Psoas muscle (tissue), 7 donors: ENCODE measurements at regions not wholly inside any gene's neighbourhood (a gene's known extent, or its start where the extent isn't known, plus 50 kb on each side); places are given as distances from the start of the nearest gene placed in this dataset.

Source experiments
- ATAC-seq, 4 donors: fragments of 200-7000 bp; cut with Tn5 transposase; one replicate each; pipeline ENCODE4 v1.9.1; 2020; ENCODE audit warnings: moderate library complexity in 3 of 4, mild to moderate bottlenecking in 2 of 4
- DNase-seq, 2 donors: peaks; one replicate each; pipeline ENCODE4 v3.0.0-alpha.2; 2020
- H3K27ac ChIP-seq: fragments of 200-600 bp; one replicate; pipeline ENCODE4 v1.8.0; 2022
- H3K27me3 ChIP-seq, 3 donors: fragments of 200-600 bp in 1 of 3; one replicate each; pipeline versions ENCODE4 v1.6.1 to v1.8.0; 2013 to 2022; ENCODE audit warnings: low read length in 2 of 3, mild to moderate bottlenecking in 2 of 3, moderate library complexity in 1 of 3; ENCODE audit not compliant: insufficient read depth in 3 of 3
- H3K36me3 ChIP-seq, 2 donors: fragments of 200-600 bp in 1 of 2; one replicate each; pipeline versions ENCODE4 v1.6.1 to v1.8.0; 2013 to 2022; ENCODE audit warnings: low read depth in 1 of 2, mild to moderate bottlenecking in 1 of 2, moderate library complexity in 1 of 2; ENCODE audit not compliant: insufficient read depth in 1 of 2
- H3K4me1 ChIP-seq: fragments of 200-600 bp; one replicate; pipeline ENCODE4 v1.8.0; 2022
- H3K4me3 ChIP-seq: fragments of 200-600 bp; one replicate; pipeline ENCODE4 v1.8.0; 2022; ENCODE audit warnings: mild to moderate bottlenecking
- H3K9me3 ChIP-seq: fragments of 200-600 bp; one replicate; pipeline ENCODE4 v1.8.0; 2022
- CTCF ChIP-seq: fragments of 200-600 bp; IDR thresholded peaks from one replicate; pipeline ENCODE4 v1.8.0; 2022; ENCODE audit warnings: antibody characterized with exemption
- WGBS, 3 donors: extraction: QIAGEN DNeasy Blood & Tissue Kit; methylation state at CpG; one replicate each; pipeline versions ENCODE4 v1.1.6 to v1.1.7; 2013; 5-methylcytosine and 5-hydroxymethylcytosine counted together
- intact Hi-C, 2 donors: fragments of 100-400 bp; cut with DNase I; formaldehyde crosslinking; loops; one replicate each; pipeline versions ENCODE4 v1.11.0 to v1.14.2; 2022
- donor health status: healthy with polysubstance abuse.
- donor health status: DM: no; HTN: no; CAD: no; lungs with moderate emphysema.
- donor health status: Bipolar disorder and iron deficiency.
- donor health status: healthy.
- donor health status: DM: yes; HTN: yes; CAD: no.
- donor health status: DM: no; HTN: no; CAD: no.
- donor health status: DM: yes; HTN: yes; CAD: no.

GRCh38 chr12:28099871-28100270 lies 90.4 kb upstream of the CCDC91 start:
- no peak for TF ChIP-seq CTCF
- no peak overlapping the region for H3K27ac ChIP-seq
- ATAC-seq (no peak), DNase-seq (no peak)
- intact Hi-C loops, result no loop called here
- WGBS, 3 donors, result 57 to 70% (median 67%) methylated on average over 2 of the region's 2 CpGs
- H3K9me3 ChIP-seq, result no peaks in the 10 kb centered on the region
- H3K4me1 ChIP-seq, result no peaks in the 10 kb centered on the region
- no peaks in the 10 kb centered on the region for H3K27me3 ChIP-seq
- H3K4me3 ChIP-seq, result no peak overlapping the region
- no peaks in the 10 kb centered on the region for H3K36me3 ChIP-seq

GRCh38 chr12:28100717-28101116 lies 89.5 kb upstream of the CCDC91 start:
- H3K36me3 ChIP-seq, result no peaks in the 10 kb centered on the region
- no peaks in the 10 kb centered on the region for H3K4me1 ChIP-seq
- no peak for TF ChIP-seq CTCF
- WGBS, 3 donors, result 24 to 30% (median 28%) methylated on average over 1 of the region's 1 CpG
- H3K9me3 ChIP-seq, result no peaks in the 10 kb centered on the region
- H3K27ac ChIP-seq, result no peak overlapping the region
- H3K27me3 ChIP-seq, result no peaks in the 10 kb centered on the region
- no peak for ATAC-seq
- DNase-seq, result no peak
- intact Hi-C loops, result no loop called here
- H3K4me3 ChIP-seq, result no peak overlapping the region

- TF ChIP-seq CTCF, result no peak
- Histone ChIP-seq H3K27me3 (no peaks in the 10 kb centered on the region), H3K27ac (no peak overlapping the region), H3K9me3 (no peaks in the 10 kb centered on the region), H3K4me1 (no peaks in the 10 kb centered on the region), H3K36me3 (no peaks in the 10 kb centered on the region), H3K4me3 (no peak overlapping the region)
- WGBS, 3 donors, result 69 to 86% (median 77%) methylated on average over 2 of the region's 2 CpGs
- DNase-seq (no peak), ATAC-seq (no peak)
- intact Hi-C loops, result no loop called here
These were observed 85.9 kb upstream of the CCDC91 start for GRCh38 chr12:28104316-28104715.

GRCh38 chr12:28104903-28105864 lies 85.1 kb upstream of the CCDC91 start:
- 27 to 40% (median 30%) methylated on average over 3 of the region's 3 CpGs for WGBS, 3 donors
- intact Hi-C loops, result no loop called here
- H3K4me3 ChIP-seq, result no peak overlapping the region
- H3K4me1 ChIP-seq, result no peaks in the 10 kb centered on the region
- ATAC-seq, result no peak
- no peak for TF ChIP-seq CTCF
- H3K27me3 ChIP-seq, result no peaks in the 10 kb centered on the region
- H3K9me3 ChIP-seq, result no peaks in the 10 kb centered on the region
- no peaks in the 10 kb centered on the region for H3K36me3 ChIP-seq
- DNase-seq, result no peak
- no peak overlapping the region for H3K27ac ChIP-seq
